Stimulated activated CD4-positive, alpha-beta T cell treated with anti-CD3 and anti-CD28 coated beads, TNF-alpha, amount 100 ng/mL, for 48 hours (primary cell): ENCODE measurements at regions not wholly inside any gene's neighbourhood (a gene's known extent, or its start where the extent isn't known, plus 50 kb on each side); places are given as distances from the start of the nearest gene placed in this dataset.
"Not testable (repeated sequence)": the region's sequence is repeated elsewhere in the genome, so short reads cannot be mapped to it uniquely, and the experiment has no call there.

ENCODE experiments used
- DNase-seq, 3 donors: peaks; one replicate each; pipeline ENCODE4 v3.0.0-alpha.2; 2020; ENCODE audit warnings: low read depth in 3 of 3

GRCh38 chr10:64855941-64856340 is 1334.7 kb downstream of the REEP3 start:
- DNase-seq, result no peak

- no peak for DNase-seq
These were observed 1338.7 kb downstream of the REEP3 start for GRCh38 chr10:64859911-64860310.

- no peak for DNase-seq
These were observed 1342.6 kb downstream of the REEP3 start for GRCh38 chr10:64863836-64864235.

GRCh38 chr10:64867501-64867962 is 1346.3 kb downstream of the REEP3 start:
- DNase-seq, result no peak

- no peak for DNase-seq
These were observed 1351.9 kb downstream of the REEP3 start for GRCh38 chr10:64873088-64873487.

- no peak for DNase-seq
These were observed 1352.8 kb downstream of the REEP3 start for GRCh38 chr10:64873959-64874358.

- DNase-seq, result no peak
These were observed 1359.3 kb downstream of the REEP3 start for GRCh38 chr10:64880546-64880945.

- no peak for DNase-seq
These were observed 1360.1 kb downstream of the REEP3 start for GRCh38 chr10:64881257-64881656.

GRCh38 chr10:64896582-64896981 is 1375.4 kb downstream of the REEP3 start:
- no peak for DNase-seq

GRCh38 chr10:64906311-64906710 is 1385.1 kb downstream of the REEP3 start:
- DNase-seq, result not testable (repeated sequence)

- not testable (repeated sequence) for DNase-seq
These were observed 1403.1 kb downstream of the REEP3 start for GRCh38 chr10:64924306-64924705.

- DNase-seq, result no peak
These were observed 1430.8 kb downstream of the REEP3 start for GRCh38 chr10:64952042-64952441.

GRCh38 chr10:64956441-64956840 is 1435.2 kb downstream of the REEP3 start:
- no peak for DNase-seq

GRCh38 chr10:64959116-64959515 is 1437.9 kb downstream of the REEP3 start:
- no peak for DNase-seq

- no peak for DNase-seq
These were observed 1438.7 kb downstream of the REEP3 start for GRCh38 chr10:64959883-64960282.

GRCh38 chr10:64973391-64973790 is 1452.2 kb downstream of the REEP3 start:
- DNase-seq, result no peak

- no peak for DNase-seq
These were observed 1454.9 kb downstream of the REEP3 start for GRCh38 chr10:64976150-64976549.

GRCh38 chr10:64977915-64978314 is 1456.7 kb downstream of the REEP3 start:
- DNase-seq, result no peak

- no peak for DNase-seq
These were observed 1475.7 kb downstream of the REEP3 start for GRCh38 chr10:64996886-64997285.

GRCh38 chr10:65010845-65011244 is 1489.6 kb downstream of the REEP3 start:
- no peak for DNase-seq

- DNase-seq, result no peak
These were observed 1496.3 kb downstream of the REEP3 start for GRCh38 chr10:65017523-65017922.

GRCh38 chr10:65024886-65025285 is 1503.7 kb downstream of the REEP3 start:
- DNase-seq, result no peak

- no peak for DNase-seq
These were observed 1509.1 kb downstream of the REEP3 start for GRCh38 chr10:65030263-65030662.
